Liver (tissue), 8 donors: ENCODE measurements at regions not wholly inside any gene's neighbourhood (a gene's known extent, or its start where the extent isn't known, plus 50 kb on each side); places are given as distances from the start of the nearest gene placed in this dataset.
"Not testable (repeated sequence)": the region's sequence is repeated elsewhere in the genome, so short reads cannot be mapped to it uniquely, and the experiment has no call there.

Experiments
- DNase-seq: peaks from one replicate; pipeline ENCODE4 v3.0.0-alpha.2; 2017; ENCODE audit warnings: low spot score
- H3K27ac ChIP-seq, 2 donors: one replicate each; pipeline ENCODE4 v1.7.0; 2013; ENCODE audit warnings: inconsistent platforms in 2 of 2, low read length in 2 of 2, control low read depth in 1 of 2, low read depth in 1 of 2, mild to moderate bottlenecking in 1 of 2
- H3K27me3 ChIP-seq, 4 donors: one replicate each; pipeline versions ENCODE4 v1.6.1 to v1.7.0; 2013; ENCODE audit warnings: low read length in 3 of 4, inconsistent platforms in 1 of 4, mild to moderate bottlenecking in 1 of 4, moderate library complexity in 1 of 4; ENCODE audit not compliant: control insufficient read depth in 4 of 4, insufficient read depth in 4 of 4
- H3K36me3 ChIP-seq, 4 donors: one replicate each; pipeline versions ENCODE4 v1.6.1 to v1.7.0; 2013; ENCODE audit warnings: low read length in 3 of 4, mild to moderate bottlenecking in 3 of 4, low read depth in 1 of 4, moderate library complexity in 1 of 4; ENCODE audit not compliant: control insufficient read depth in 4 of 4, insufficient read depth in 3 of 4
- H3K4me1 ChIP-seq, 4 donors: one replicate each; pipeline versions ENCODE4 v1.6.1 to v1.7.0; 2013; ENCODE audit warnings: low read length in 3 of 4, mild to moderate bottlenecking in 3 of 4, moderate library complexity in 1 of 4; ENCODE audit not compliant: control insufficient read depth in 4 of 4, insufficient read depth in 4 of 4
- H3K4me3 ChIP-seq, 3 donors: one replicate each; pipeline versions ENCODE4 v1.6.1 to v1.7.0; 2013; ENCODE audit warnings: low read length in 3 of 3, control low read depth in 1 of 3, low read depth in 1 of 3, mild to moderate bottlenecking in 1 of 3
- H3K9ac ChIP-seq, 2 donors: one replicate each; pipeline ENCODE4 v1.7.0; 2013; ENCODE audit warnings: low read length in 2 of 2, mild to moderate bottlenecking in 2 of 2, moderate library complexity in 2 of 2, control low read depth in 1 of 2, low read depth in 1 of 2
- H3K9me3 ChIP-seq, 4 donors: one replicate each; pipeline versions ENCODE4 v1.6.1 to v1.7.0; 2013; ENCODE audit warnings: low read length in 3 of 4; ENCODE audit not compliant: control insufficient read depth in 4 of 4
- EGR1 ChIP-seq, 2 donors: IDR thresholded peaks; 2 replicates each; pipeline ENCODE4 v1.6.1; 2016 to 2018; ENCODE audit warnings: antibody characterized with exemption in 2 of 2, low read depth in 2 of 2
- FOXA1 ChIP-seq: IDR thresholded peaks from 2 replicates; pipeline ENCODE4 v1.6.1; 2016; ENCODE audit warnings: antibody characterized with exemption
- FOXA2 ChIP-seq: IDR thresholded peaks from 2 replicates; pipeline ENCODE4 v1.6.1; 2016; ENCODE audit warnings: antibody characterized with exemption
- MAX ChIP-seq: IDR thresholded peaks from 2 replicates; pipeline ENCODE4 v1.6.1; 2016; ENCODE audit warnings: antibody characterized with exemption
- NR2F2 ChIP-seq: IDR thresholded peaks from 2 replicates; pipeline ENCODE4 v1.6.1; 2016; ENCODE audit warnings: antibody characterized with exemption
- RAD21 ChIP-seq, 2 donors: IDR thresholded peaks; 2 replicates each; pipeline ENCODE4 v1.6.1; 2016; ENCODE audit warnings: antibody characterized with exemption in 2 of 2, mild to moderate bottlenecking in 2 of 2
- RXRA ChIP-seq, 2 donors: IDR thresholded peaks; 2 replicates each; pipeline ENCODE4 v1.6.1; 2017 to 2018; ENCODE audit warnings: antibody characterized with exemption in 2 of 2, mild to moderate bottlenecking in 1 of 2
- TAF1 ChIP-seq: conservative IDR thresholded peaks from 2 replicates; pipeline ENCODE4 v1.6.1; 2016; ENCODE audit warnings: antibody characterized with exemption, mild to moderate bottlenecking
- ZBTB33 ChIP-seq: IDR thresholded peaks from 2 replicates; pipeline ENCODE4 v1.6.1; 2016; ENCODE audit warnings: antibody characterized with exemption
- WGBS: extraction: QIAGEN DNeasy Blood & Tissue Kit; methylation state at CpG from one replicate; pipeline ENCODE4 v1.1.7; 2013; 5-methylcytosine and 5-hydroxymethylcytosine counted together
- TF ChIP-seq, protein P1 (sequence below): IDR thresholded peaks from 2 replicates; pipeline ENCODE4 v1.6.1; 2016; ENCODE audit warnings: antibody characterized with exemption, mild to moderate bottlenecking
- TF ChIP-seq, protein P2 (sequence below): fragments of 150-350 bp; IDR thresholded peaks from 2 replicates; pipeline ENCODE4 v1.5.1; 2017; ENCODE audit warnings: improper control_type of control experiment, low read depth, low read length; ENCODE audit not compliant: missing input control
- donor health status: healthy.
- donor health status: healthy.
- donor health status: healthy.
- donor health status: healthy.
- donor health status: healthy.

DNA sequence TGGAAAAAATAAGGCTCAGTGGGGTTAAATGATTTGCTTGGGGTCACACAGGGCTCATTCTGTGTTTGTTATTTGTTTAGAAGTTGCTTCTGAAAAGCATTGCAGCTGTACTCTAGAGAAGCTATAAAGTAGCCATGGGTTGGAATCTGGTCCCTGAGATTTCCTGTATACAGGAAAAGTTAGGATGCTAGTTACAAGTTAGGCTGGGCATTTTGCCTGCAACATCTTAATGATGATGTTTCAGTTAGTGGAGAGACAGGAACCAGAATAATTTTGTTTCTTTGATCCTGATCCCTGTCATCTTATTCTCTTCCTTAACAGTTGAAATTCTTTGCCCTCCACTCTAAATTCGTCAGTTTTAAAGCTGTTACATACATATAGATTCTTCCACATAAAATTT is 445.3 kb downstream of the OTOL1 start:
- Histone ChIP-seq H3K27me3 (peaks cover 0 to 2% (median 0%) of the 10 kb centered on the region in 4 donors), H3K4me3 (no peak overlapping the region), H3K27ac (no peak overlapping the region), H3K9me3 (peaks cover 0 to 7% (median 0%) of the 10 kb centered on the region in 4 donors), H3K9ac (no peak overlapping the region), H3K4me1 (no peaks in the 10 kb centered on the region), H3K36me3 (no peaks in the 10 kb centered on the region)
- TF ChIP-seq MAX (no peak), NR2F2 (no peak), RAD21 (IDR thresholded peaks at IDR 0.05) (no peak), FOXA1 (no peak), ZBTB33 (no peak), FOXA2 (no peak)
- TF ChIP-seq, protein P1, sequence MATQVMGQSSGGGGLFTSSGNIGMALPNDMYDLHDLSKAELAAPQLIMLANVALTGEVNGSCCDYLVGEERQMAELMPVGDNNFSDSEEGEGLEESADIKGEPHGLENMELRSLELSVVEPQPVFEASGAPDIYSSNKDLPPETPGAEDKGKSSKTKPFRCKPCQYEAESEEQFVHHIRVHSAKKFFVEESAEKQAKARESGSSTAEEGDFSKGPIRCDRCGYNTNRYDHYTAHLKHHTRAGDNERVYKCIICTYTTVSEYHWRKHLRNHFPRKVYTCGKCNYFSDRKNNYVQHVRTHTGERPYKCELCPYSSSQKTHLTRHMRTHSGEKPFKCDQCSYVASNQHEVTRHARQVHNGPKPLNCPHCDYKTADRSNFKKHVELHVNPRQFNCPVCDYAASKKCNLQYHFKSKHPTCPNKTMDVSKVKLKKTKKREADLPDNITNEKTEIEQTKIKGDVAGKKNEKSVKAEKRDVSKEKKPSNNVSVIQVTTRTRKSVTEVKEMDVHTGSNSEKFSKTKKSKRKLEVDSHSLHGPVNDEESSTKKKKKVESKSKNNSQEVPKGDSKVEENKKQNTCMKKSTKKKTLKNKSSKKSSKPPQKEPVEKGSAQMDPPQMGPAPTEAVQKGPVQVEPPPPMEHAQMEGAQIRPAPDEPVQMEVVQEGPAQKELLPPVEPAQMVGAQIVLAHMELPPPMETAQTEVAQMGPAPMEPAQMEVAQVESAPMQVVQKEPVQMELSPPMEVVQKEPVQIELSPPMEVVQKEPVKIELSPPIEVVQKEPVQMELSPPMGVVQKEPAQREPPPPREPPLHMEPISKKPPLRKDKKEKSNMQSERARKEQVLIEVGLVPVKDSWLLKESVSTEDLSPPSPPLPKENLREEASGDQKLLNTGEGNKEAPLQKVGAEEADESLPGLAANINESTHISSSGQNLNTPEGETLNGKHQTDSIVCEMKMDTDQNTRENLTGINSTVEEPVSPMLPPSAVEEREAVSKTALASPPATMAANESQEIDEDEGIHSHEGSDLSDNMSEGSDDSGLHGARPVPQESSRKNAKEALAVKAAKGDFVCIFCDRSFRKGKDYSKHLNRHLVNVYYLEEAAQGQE: no peak
- TF ChIP-seq, protein P2, sequence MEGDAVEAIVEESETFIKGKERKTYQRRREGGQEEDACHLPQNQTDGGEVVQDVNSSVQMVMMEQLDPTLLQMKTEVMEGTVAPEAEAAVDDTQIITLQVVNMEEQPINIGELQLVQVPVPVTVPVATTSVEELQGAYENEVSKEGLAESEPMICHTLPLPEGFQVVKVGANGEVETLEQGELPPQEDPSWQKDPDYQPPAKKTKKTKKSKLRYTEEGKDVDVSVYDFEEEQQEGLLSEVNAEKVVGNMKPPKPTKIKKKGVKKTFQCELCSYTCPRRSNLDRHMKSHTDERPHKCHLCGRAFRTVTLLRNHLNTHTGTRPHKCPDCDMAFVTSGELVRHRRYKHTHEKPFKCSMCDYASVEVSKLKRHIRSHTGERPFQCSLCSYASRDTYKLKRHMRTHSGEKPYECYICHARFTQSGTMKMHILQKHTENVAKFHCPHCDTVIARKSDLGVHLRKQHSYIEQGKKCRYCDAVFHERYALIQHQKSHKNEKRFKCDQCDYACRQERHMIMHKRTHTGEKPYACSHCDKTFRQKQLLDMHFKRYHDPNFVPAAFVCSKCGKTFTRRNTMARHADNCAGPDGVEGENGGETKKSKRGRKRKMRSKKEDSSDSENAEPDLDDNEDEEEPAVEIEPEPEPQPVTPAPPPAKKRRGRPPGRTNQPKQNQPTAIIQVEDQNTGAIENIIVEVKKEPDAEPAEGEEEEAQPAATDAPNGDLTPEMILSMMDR: no peak
- 48% methylated on average over 1 of the region's 1 CpG for WGBS
- no peak for DNase-seq

- not testable (repeated sequence) for H3K9me3 ChIP-seq, H3K4me1 ChIP-seq, H3K9ac ChIP-seq, H3K4me3 ChIP-seq, H3K27ac ChIP-seq, H3K27me3 ChIP-seq, H3K36me3 ChIP-seq, DNase-seq
- 85% methylated on average over 12 of the region's 12 CpGs for WGBS
These were observed 447.3 kb downstream of the OTOL1 start for GRCh38 chr3:161943801-161944345.

- peaks cover 0 to 10% (median 0%) of the 10 kb centered on the region in 4 donors for H3K9me3 ChIP-seq
- H3K36me3 ChIP-seq: no peaks in the 10 kb centered on the region
- H3K4me3 ChIP-seq: no peak overlapping the region
- 57% methylated on average over 3 of the region's 3 CpGs for WGBS
- DNase-seq: no peak
- H3K9ac ChIP-seq: no peak overlapping the region
- no peak for TF ChIP-seq RAD21 (IDR thresholded peaks at IDR 0.05)
- no peak for TF ChIP-seq EGR1 (IDR thresholded peaks at IDR 0.05; ENCODE audit: low read depth in 2 of 2)
- TF ChIP-seq TAF1: no peak
- no peak for TF ChIP-seq MAX
- no peak for TF ChIP-seq RXRA (IDR thresholded peaks at IDR 0.05)
- no peak for TF ChIP-seq FOXA2
- no peaks in the 10 kb centered on the region for H3K27me3 ChIP-seq
- H3K27ac ChIP-seq: no peak overlapping the region
- H3K4me1 ChIP-seq: no peaks in the 10 kb centered on the region
These were observed 449.9 kb downstream of the OTOL1 start for GRCh38 chr3:161946443-161946960.
